SK-N-SH treated with all-trans-retinoic acid at 6 μM for 48 hours (cell line): ENCODE measurements at regions not wholly inside any gene's neighbourhood (a gene's known extent, or its start where the extent isn't known, plus 50 kb on each side); places are given as distances from the start of the nearest gene placed in this dataset.

ENCODE experiments used
- BACH2 ChIP-seq: fragments of 250-450 bp; sonication (Bioruptor Pico); IDR thresholded peaks from 2 replicates; pipeline ENCODE4 v1.9.0; 2021; ENCODE audit warnings: mild to moderate bottlenecking, borderline replicate concordance
- PPARA ChIP-seq: fragments of 250-450 bp; sonication (Bioruptor Pico); IDR thresholded peaks from 2 replicates; pipeline ENCODE4 v1.5.0; 2020; ENCODE audit warnings: mild to moderate bottlenecking, borderline replicate concordance
- SNAI2 ChIP-seq: fragments of 250-450 bp; sonication (Bioruptor Pico); IDR thresholded peaks from 2 replicates; pipeline ENCODE4 v1.5.0; 2020; ENCODE audit warnings: mild to moderate bottlenecking, moderate library complexity
- TOX ChIP-seq: fragments of 250-450 bp; sonication (Bioruptor Pico); IDR thresholded peaks from 2 replicates; pipeline ENCODE4 v1.8.0; 2021; ENCODE audit warnings: mild to moderate bottlenecking, moderate library complexity, borderline replicate concordance
- ZC3H10 ChIP-seq: fragments of 250-450 bp; sonication (Bioruptor Pico); IDR thresholded peaks from 2 replicates; pipeline ENCODE4 v1.5.1; 2021; ENCODE audit warnings: mild to moderate bottlenecking, moderate library complexity
- ZFP3 ChIP-seq: fragments of 250-450 bp; sonication (Bioruptor Pico); IDR thresholded peaks from 2 replicates; pipeline ENCODE4 v1.5.0; 2020; ENCODE audit warnings: mild to moderate bottlenecking, moderate library complexity
- ZFP30 ChIP-seq: fragments of 450-650 bp; formaldehyde crosslinking; IDR thresholded peaks from 2 replicates; pipeline ENCODE4 v1.5.0; 2022; ENCODE audit warnings: mild to moderate bottlenecking, moderate library complexity
- ZNF8 ChIP-seq: fragments of 450-650 bp; formaldehyde crosslinking; IDR thresholded peaks from 2 replicates; pipeline ENCODE4 v1.5.0; 2020; ENCODE audit warnings: mild to moderate bottlenecking, moderate library complexity
- TF ChIP-seq, protein P1 (sequence below): fragments of 250-450 bp; sonication (Bioruptor Pico); IDR thresholded peaks from 2 replicates; pipeline ENCODE4 v1.8.0; 2020; ENCODE audit warnings: mild to moderate bottlenecking, moderate library complexity, borderline replicate concordance

DNA sequence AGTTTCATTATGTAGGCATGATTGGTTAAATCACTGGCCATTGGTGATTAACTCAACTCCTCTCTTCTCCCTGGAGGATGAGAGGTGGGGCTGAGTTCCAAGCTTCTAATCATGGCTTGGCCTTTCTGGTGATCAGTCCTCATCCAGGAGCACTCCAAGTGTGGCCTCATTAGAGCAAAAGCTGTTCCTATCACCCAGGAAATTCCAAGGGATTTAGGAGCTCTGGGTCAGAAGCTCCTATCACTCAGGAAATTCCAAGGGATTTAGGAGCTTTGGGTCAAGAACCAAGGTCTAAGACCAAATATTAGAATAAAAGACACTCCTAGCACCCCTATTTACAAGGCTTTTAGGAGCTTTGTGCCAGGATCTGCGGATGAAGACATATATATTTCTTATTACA lies 168.0 kb upstream of the BDNF start:
- TF ChIP-seq PPARA (CRISPR knock-in tag), result no peak
- TF ChIP-seq BACH2 (CRISPR knock-in tag), result no peak
- TF ChIP-seq, protein P1, sequence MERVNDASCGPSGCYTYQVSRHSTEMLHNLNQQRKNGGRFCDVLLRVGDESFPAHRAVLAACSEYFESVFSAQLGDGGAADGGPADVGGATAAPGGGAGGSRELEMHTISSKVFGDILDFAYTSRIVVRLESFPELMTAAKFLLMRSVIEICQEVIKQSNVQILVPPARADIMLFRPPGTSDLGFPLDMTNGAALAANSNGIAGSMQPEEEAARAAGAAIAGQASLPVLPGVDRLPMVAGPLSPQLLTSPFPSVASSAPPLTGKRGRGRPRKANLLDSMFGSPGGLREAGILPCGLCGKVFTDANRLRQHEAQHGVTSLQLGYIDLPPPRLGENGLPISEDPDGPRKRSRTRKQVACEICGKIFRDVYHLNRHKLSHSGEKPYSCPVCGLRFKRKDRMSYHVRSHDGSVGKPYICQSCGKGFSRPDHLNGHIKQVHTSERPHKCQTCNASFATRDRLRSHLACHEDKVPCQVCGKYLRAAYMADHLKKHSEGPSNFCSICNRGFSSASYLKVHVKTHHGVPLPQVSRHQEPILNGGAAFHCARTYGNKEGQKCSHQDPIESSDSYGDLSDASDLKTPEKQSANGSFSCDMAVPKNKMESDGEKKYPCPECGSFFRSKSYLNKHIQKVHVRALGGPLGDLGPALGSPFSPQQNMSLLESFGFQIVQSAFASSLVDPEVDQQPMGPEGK (CRISPR knock-in tag), result no peak
- no peak for TF ChIP-seq ZFP3
- no peak for TF ChIP-seq ZFP30
- no peak for TF ChIP-seq ZNF8 (CRISPR knock-in tag)
- no peak for TF ChIP-seq SNAI2 (CRISPR knock-in tag)
- no peak for TF ChIP-seq ZC3H10 (CRISPR knock-in tag)
- TF ChIP-seq TOX, result no peak
